ENCODE measurements at regions not wholly inside any gene's neighbourhood (a gene's known extent, or its start where the extent isn't known, plus 50 kb on each side); places are given as distances from the start of the nearest gene placed in this dataset.

DNA sequence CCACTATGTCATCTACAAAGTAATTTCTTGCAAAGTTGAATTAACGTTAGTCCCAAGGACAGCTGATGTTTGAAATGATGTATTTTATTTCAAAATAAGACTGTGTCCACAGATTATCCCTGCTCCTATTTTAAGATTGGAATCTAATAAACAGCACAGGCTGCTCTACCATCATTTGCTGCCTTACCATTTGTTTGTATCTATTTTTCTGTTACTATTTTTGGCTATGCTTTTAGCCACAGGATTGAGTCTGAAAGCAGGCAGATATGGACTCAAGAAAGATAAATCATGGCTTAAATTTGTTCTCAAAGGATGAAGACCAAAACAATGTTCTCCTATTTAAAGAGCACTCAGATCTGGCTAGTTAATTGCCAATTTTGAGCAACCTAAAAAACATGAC lies 105.3 kb downstream of the RGS2 start:
- no peaks in the 10 kb centered on the region for H3K27me3 ChIP-seq (ENCODE audit: low read depth)
- intact Hi-C loops (cut with DNase I), result no loop called here

DNA sequence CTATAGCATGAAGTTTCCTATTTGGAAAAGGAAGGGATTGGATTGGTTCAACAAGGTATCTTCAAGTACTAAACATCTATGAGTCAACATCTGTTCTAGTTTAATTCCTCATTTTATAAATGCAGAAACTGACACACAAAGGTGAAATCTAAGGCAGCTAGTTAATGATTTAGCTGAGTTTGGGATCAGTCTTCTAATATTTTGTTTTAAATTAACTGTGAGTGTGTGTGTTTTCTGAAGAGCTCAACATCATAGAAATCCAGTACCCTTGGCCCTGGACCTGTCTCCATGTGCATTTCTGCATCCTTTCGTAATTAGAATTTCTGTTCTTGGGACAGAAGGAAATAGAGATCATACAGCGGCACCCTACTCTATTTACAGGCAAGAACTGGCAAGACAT lies 105.9 kb downstream of the RGS2 start:
- TF ChIP-seq, protein P1, sequence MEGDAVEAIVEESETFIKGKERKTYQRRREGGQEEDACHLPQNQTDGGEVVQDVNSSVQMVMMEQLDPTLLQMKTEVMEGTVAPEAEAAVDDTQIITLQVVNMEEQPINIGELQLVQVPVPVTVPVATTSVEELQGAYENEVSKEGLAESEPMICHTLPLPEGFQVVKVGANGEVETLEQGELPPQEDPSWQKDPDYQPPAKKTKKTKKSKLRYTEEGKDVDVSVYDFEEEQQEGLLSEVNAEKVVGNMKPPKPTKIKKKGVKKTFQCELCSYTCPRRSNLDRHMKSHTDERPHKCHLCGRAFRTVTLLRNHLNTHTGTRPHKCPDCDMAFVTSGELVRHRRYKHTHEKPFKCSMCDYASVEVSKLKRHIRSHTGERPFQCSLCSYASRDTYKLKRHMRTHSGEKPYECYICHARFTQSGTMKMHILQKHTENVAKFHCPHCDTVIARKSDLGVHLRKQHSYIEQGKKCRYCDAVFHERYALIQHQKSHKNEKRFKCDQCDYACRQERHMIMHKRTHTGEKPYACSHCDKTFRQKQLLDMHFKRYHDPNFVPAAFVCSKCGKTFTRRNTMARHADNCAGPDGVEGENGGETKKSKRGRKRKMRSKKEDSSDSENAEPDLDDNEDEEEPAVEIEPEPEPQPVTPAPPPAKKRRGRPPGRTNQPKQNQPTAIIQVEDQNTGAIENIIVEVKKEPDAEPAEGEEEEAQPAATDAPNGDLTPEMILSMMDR (IDR thresholded peaks at IDR 0.05), result no peak
- ATAC-seq (no peak), DNase-seq (no peak)
- Histone ChIP-seq H3K27ac (no peak overlapping the region), H3K36me3 (no peaks in the 10 kb centered on the region), H3K4me3 (no peak overlapping the region), H3K4me1 (no peaks in the 10 kb centered on the region), H3K27me3 (ENCODE audit: low read depth) (no peaks in the 10 kb centered on the region), H3K9me3 (no peaks in the 10 kb centered on the region)
- intact Hi-C loops (cut with DNase I), result no loop called here

More for the DNA sequence above, 105.3 kb downstream of the RGS2 start:
- H3K4me1 ChIP-seq, result no peaks in the 10 kb centered on the region
- no peak overlapping the region for H3K27ac ChIP-seq
- no peaks in the 10 kb centered on the region for H3K9me3 ChIP-seq
- ATAC-seq (no peak), DNase-seq (no peak)
- no peak overlapping the region for H3K4me3 ChIP-seq
- TF ChIP-seq, protein P1 (IDR thresholded peaks at IDR 0.05), result no peak
- no peaks in the 10 kb centered on the region for H3K36me3 ChIP-seq

DNA sequence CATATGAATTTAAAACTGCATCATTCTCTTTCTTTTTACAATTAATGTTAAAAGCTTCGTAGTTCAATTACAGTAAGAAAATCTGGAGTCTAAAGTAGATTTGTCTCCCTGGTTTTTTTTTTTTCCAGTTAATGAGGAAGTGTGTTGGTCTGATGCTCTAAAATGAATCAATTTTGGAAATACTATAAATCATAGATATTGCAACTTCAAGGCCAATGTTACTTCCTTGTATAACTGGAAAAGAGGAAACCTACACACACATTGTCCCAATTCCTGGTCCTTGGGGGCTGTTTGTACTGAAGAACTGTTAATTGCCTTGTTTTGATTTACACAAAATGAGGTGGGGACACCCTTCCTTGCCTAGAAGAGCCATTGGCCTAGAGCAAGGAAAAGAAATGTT lies 107.2 kb downstream of the RGS2 start:
- Histone ChIP-seq H3K27me3 (ENCODE audit: low read depth) (no peaks in the 10 kb centered on the region), H3K36me3 (no peaks in the 10 kb centered on the region), H3K27ac (no peak overlapping the region), H3K4me1 (no peaks in the 10 kb centered on the region), H3K9me3 (no peaks in the 10 kb centered on the region), H3K4me3 (no peak overlapping the region)
- DNase-seq, result no peak
- intact Hi-C loops (cut with DNase I), result no loop called here
- TF ChIP-seq, protein P1 (IDR thresholded peaks at IDR 0.05), result no peak
- no peak for ATAC-seq

DNA sequence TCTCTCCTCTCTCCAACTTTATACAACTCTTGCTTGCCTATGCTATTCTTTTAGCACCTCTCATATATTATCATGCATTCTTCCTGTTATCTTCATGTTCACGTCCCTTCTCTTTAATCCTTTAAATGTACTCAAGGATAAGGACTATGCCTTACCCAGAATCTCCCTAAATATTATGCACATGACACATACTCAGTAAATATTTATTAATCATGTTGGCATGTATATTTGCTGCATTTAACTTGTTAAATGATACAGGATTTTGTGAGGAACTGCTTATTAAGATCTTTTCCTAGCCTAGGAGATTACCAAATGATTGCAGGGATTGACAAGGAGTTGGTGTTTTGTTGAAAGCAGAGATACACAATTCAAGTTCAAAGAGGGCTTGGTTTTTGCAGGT lies 109.4 kb downstream of the RGS2 start:
- Histone ChIP-seq H3K9me3 (no peaks in the 10 kb centered on the region), H3K36me3 (no peaks in the 10 kb centered on the region), H3K27me3 (ENCODE audit: low read depth) (no peaks in the 10 kb centered on the region), H3K4me3 (no peak overlapping the region), H3K4me1 (no peaks in the 10 kb centered on the region), H3K27ac (no peak overlapping the region)
- TF ChIP-seq, protein P1 (IDR thresholded peaks at IDR 0.05), result no peak
- ATAC-seq (no peak), DNase-seq (no peak)
- intact Hi-C loops (cut with DNase I), result no loop called here

DNA sequence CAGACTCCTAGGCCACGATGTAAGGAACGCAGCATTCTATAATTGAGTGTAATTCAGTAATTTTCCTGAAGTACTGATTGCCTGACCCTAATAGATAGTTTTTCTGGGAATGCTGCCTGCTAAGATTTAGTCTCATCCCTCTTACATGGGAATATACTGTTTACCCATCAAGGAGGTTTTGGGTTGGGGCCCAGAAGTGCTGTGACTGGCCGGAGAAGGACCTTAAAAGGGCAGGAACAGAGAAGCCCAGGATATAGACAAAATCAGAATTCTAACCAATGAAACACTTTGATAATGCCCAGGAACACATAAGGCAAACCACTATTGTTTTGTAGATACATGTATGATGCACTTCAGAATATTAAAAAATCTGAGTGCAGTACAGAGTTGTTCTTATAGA lies 111.6 kb downstream of the RGS2 start:
- no peak overlapping the region for H3K27ac ChIP-seq
- no peak overlapping the region for H3K4me3 ChIP-seq
- TF ChIP-seq, protein P1 (IDR thresholded peaks at IDR 0.05), result no peak
- no peaks in the 10 kb centered on the region for H3K4me1 ChIP-seq
- H3K9me3 ChIP-seq, result no peaks in the 10 kb centered on the region
- DNase-seq (no peak), ATAC-seq (no peak)
- intact Hi-C loops (cut with DNase I), result no loop called here
- no peaks in the 10 kb centered on the region for H3K27me3 ChIP-seq (ENCODE audit: low read depth)
- H3K36me3 ChIP-seq, result no peaks in the 10 kb centered on the region

DNA sequence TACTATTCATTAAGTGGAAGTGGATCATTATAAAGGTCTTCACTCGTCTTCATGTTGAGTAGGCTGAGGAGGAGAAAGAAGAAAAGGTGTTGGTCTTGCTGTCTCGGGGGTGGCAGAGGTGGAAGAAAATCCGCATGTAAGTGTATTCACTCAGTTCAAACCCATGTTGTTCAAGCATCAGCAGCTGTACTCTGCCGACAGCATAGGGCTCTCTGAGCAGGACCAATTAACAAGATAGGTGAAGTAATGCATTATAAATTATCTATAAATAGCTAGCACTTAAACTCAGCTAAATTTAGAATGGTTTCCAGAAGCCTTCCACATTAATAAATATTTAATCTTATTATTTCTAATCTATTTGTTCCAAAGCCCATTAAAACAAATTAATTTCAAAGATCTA lies 116.8 kb downstream of the RGS2 start:
- ATAC-seq (no peak), DNase-seq (no peak)
- no peak overlapping the region for H3K4me3 ChIP-seq
- TF ChIP-seq, protein P1 (IDR thresholded peaks at IDR 0.05), result no peak
- H3K27me3 ChIP-seq (ENCODE audit: low read depth), result no peaks in the 10 kb centered on the region
- no peak overlapping the region for H3K27ac ChIP-seq
- H3K36me3 ChIP-seq, result no peaks in the 10 kb centered on the region
- no peaks in the 10 kb centered on the region for H3K9me3 ChIP-seq
- H3K4me1 ChIP-seq, result no peaks in the 10 kb centered on the region
- intact Hi-C loops (cut with DNase I), result no loop called here
